ENCODE measurements at regions not wholly inside any gene's neighbourhood (a gene's known extent, or its start where the extent isn't known, plus 50 kb on each side); places are given as distances from the start of the nearest gene placed in this dataset.
A peak's percentile ranks its signal among the peaks of the same experiment; 100 is the strongest.
"Not testable (repeated sequence)": the region's sequence is repeated elsewhere in the genome, so short reads cannot be mapped to it uniquely, and the experiment has no call there.

GRCh38 chr6:137545073-137545472, 50.9 kb upstream of the OLIG3 start:
- no peak for DNase-seq

GRCh38 chr6:137547186-137547585, 53.0 kb upstream of the OLIG3 start:
- no peak for DNase-seq

GRCh38 chr6:137547601-137548000, 53.4 kb upstream of the OLIG3 start:
- DNase-seq, result no peak

- DNase-seq, result no peak
Observed at GRCh38 chr6:137549106-137549505, 54.9 kb upstream of the OLIG3 start.

GRCh38 chr6:137550535-137550934, 56.3 kb upstream of the OLIG3 start:
- no peak for DNase-seq

GRCh38 chr6:137552146-137552545, 58.0 kb upstream of the OLIG3 start:
- DNase-seq, result no peak

- no peak for DNase-seq
Observed at GRCh38 chr6:137552809-137553208, 58.6 kb upstream of the OLIG3 start.

GRCh38 chr6:137559521-137560183, 65.5 kb upstream of the OLIG3 start:
- peak; percentile 16 for DNase-seq

- DNase-seq, result no peak
Observed at GRCh38 chr6:137560184-137560563, 66.0 kb upstream of the OLIG3 start.

- DNase-seq, result no peak
Observed at GRCh38 chr6:137568067-137568466, 73.9 kb upstream of the OLIG3 start.

GRCh38 chr6:137570393-137570792, 76.2 kb upstream of the OLIG3 start:
- no peak for DNase-seq

GRCh38 chr6:137571854-137572253, 77.7 kb upstream of the OLIG3 start:
- DNase-seq, result peak; percentile 65

- no peak for DNase-seq
Observed at GRCh38 chr6:137573739-137574138, 79.5 kb upstream of the OLIG3 start.

- DNase-seq, result no peak
Observed at GRCh38 chr6:137579612-137580011, 85.4 kb upstream of the OLIG3 start.

GRCh38 chr6:137581019-137581707, 87.0 kb upstream of the OLIG3 start:
- DNase-seq, result no peak

GRCh38 chr6:137583519-137583918, 89.3 kb upstream of the OLIG3 start:
- DNase-seq, result not testable (repeated sequence)

- no peak for DNase-seq
Observed at GRCh38 chr6:137588472-137588871, 94.3 kb upstream of the OLIG3 start.

- DNase-seq, result peak; percentile 27
Observed at GRCh38 chr6:137589067-137589848, 95.1 kb upstream of the OLIG3 start.

GRCh38 chr6:137590684-137591083, 96.5 kb upstream of the OLIG3 start:
- no peak for DNase-seq

- no peak for DNase-seq
Observed at GRCh38 chr6:137601471-137601870, 107.3 kb upstream of the OLIG3 start.

- DNase-seq, result no peak
Observed at GRCh38 chr6:137602313-137603197, 108.4 kb upstream of the OLIG3 start.

GRCh38 chr6:137610702-137611101, 116.5 kb upstream of the OLIG3 start:
- DNase-seq, result no peak

- no peak for DNase-seq
Observed at GRCh38 chr6:137623293-137623692, 129.1 kb upstream of the OLIG3 start.
